ENCODE measurements at regions not wholly inside any gene's neighbourhood (a gene's known extent, or its start where the extent isn't known, plus 50 kb on each side); places are given as distances from the start of the nearest gene placed in this dataset.

- H3K9me3 ChIP-seq = no peaks in the 10 kb centered on the region
- H3K27me3 ChIP-seq = no peaks in the 10 kb centered on the region
- DNase-seq (ENCODE audit: extremely low spot score in 2 of 2) = no peak
- H3K27ac ChIP-seq = no peak overlapping the region
- H3K36me3 ChIP-seq = no peaks in the 10 kb centered on the region
- no peaks in the 10 kb centered on the region for H3K4me1 ChIP-seq
- TF ChIP-seq CTCF (IDR thresholded peaks at IDR 0.05) = no peak
- no peak for TF ChIP-seq POLR2AphosphoS5 (IDR thresholded peaks at IDR 0.05; ENCODE audit: insufficient read depth in 1 of 2, low read depth in 1 of 2)
- TF ChIP-seq POLR2A (IDR thresholded peaks at IDR 0.05) = no peak
- intact Hi-C loops (cut with DNase I) = no loop called here
- H3K4me3 ChIP-seq = no peak overlapping the region
These were observed 598.8 kb downstream of the TUSC7 start for GRCh38 chr3:117308353-117308752.

- intact Hi-C loops (cut with DNase I) = no loop called here
- no peaks in the 10 kb centered on the region for H3K4me1 ChIP-seq
- no peaks in the 10 kb centered on the region for H3K27me3 ChIP-seq
- no peak for DNase-seq (ENCODE audit: extremely low spot score in 2 of 2)
- H3K4me3 ChIP-seq = no peak overlapping the region
- no peaks in the 10 kb centered on the region for H3K9me3 ChIP-seq
- H3K27ac ChIP-seq = no peak overlapping the region
- H3K36me3 ChIP-seq = no peaks in the 10 kb centered on the region
- TF ChIP-seq CTCF (IDR thresholded peaks at IDR 0.05) (no peak), POLR2AphosphoS5 (IDR thresholded peaks at IDR 0.05; ENCODE audit: insufficient read depth in 1 of 2, low read depth in 1 of 2) (no peak)
These were observed 599.2 kb downstream of the TUSC7 start for GRCh38 chr3:117308756-117309155.

GRCh38 chr3:117310536-117310935 lies 601.0 kb downstream of the TUSC7 start:
- intact Hi-C loops (cut with DNase I) = no loop called here
- no peaks in the 10 kb centered on the region for H3K9me3 ChIP-seq
- no peaks in the 10 kb centered on the region for H3K4me1 ChIP-seq
- H3K36me3 ChIP-seq = no peaks in the 10 kb centered on the region
- no peak overlapping the region for H3K4me3 ChIP-seq
- DNase-seq (ENCODE audit: extremely low spot score in 2 of 2) = no peak
- H3K27me3 ChIP-seq = no peaks in the 10 kb centered on the region
- TF ChIP-seq CTCF (IDR thresholded peaks at IDR 0.05) = no peak
- no peak for TF ChIP-seq POLR2A (IDR thresholded peaks at IDR 0.05)
- no peak for TF ChIP-seq POLR2AphosphoS5 (IDR thresholded peaks at IDR 0.05; ENCODE audit: insufficient read depth in 1 of 2, low read depth in 1 of 2)
- no peak overlapping the region for H3K27ac ChIP-seq

DNA sequence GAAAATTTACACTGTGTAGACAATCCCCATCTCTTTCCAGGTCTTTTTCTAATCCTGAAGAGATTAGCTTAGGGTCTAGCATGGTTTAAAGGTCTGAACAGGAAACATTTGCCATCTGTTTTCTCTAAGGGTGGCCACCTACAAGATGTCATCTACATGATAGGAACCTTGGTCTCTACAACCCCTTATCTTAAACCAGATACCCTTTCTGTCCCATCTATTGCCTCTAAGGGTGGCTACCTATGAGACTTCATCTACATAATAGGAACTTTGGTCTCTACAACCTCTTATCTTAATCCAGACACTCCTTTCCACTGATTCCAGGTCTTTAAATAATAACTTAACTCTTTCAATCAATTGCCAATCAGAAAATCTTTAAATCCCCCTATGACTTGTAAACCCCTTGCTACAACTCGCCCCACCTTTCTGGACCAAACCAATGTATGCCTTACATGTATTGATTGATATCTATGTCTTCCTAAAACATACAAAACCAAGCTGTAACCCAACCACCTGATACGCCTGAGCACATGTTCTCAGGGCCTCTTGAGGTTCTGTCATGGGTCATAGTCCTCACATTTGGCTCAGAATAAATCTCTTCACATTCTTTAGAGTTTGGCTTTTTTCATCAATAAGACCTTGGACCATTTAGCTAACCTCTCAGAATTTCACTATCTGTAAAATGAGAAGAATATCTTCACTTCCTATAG lies 605.0 kb downstream of the TUSC7 start:
- no peaks in the 10 kb centered on the region for H3K36me3 ChIP-seq
- no peak for TF ChIP-seq CTCF (IDR thresholded peaks at IDR 0.05)
- no peak for TF ChIP-seq POLR2AphosphoS5 (IDR thresholded peaks at IDR 0.05; ENCODE audit: insufficient read depth in 1 of 2, low read depth in 1 of 2)
- TF ChIP-seq POLR2A (IDR thresholded peaks at IDR 0.05) = no peak
- H3K4me3 ChIP-seq = no peak overlapping the region
- intact Hi-C loops (cut with DNase I) = no loop called here
- no peaks in the 10 kb centered on the region for H3K27me3 ChIP-seq
- H3K9me3 ChIP-seq = no peaks in the 10 kb centered on the region
- no peaks in the 10 kb centered on the region for H3K4me1 ChIP-seq
- DNase-seq (ENCODE audit: extremely low spot score in 2 of 2) = no peak
- no peak overlapping the region for H3K27ac ChIP-seq

DNA sequence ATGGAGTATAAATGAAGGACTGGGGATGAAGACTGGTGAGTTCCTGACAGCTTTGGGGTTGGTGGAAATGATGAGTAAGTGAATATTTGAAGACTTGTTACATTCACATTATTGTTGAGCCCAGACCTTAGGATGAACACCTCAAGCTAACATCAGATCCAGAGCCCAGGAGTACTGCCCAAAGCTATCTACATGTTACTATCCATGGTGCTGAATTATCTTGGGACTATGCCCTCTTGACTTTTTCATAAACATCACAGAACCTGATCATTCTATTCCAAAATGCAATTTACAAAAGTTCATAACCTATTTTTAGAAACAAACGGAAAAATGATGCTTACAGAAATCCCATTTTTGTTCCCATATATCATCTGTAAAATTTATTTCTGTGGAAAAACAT lies 613.3 kb downstream of the TUSC7 start:
- TF ChIP-seq CTCF (IDR thresholded peaks at IDR 0.05) (no peak), POLR2A (IDR thresholded peaks at IDR 0.05) (no peak), POLR2AphosphoS5 (IDR thresholded peaks at IDR 0.05; ENCODE audit: insufficient read depth in 1 of 2, low read depth in 1 of 2) (no peak)
- no peak for DNase-seq (ENCODE audit: extremely low spot score in 2 of 2)
- no peaks in the 10 kb centered on the region for H3K9me3 ChIP-seq
- no peaks in the 10 kb centered on the region for H3K27me3 ChIP-seq
- no peak overlapping the region for H3K4me3 ChIP-seq
- H3K4me1 ChIP-seq = no peaks in the 10 kb centered on the region
- H3K36me3 ChIP-seq = no peaks in the 10 kb centered on the region
- no peak overlapping the region for H3K27ac ChIP-seq
- intact Hi-C loops (cut with DNase I) = no loop called here
